ENCODE measurements at regions not wholly inside any gene's neighbourhood (a gene's known extent, or its start where the extent isn't known, plus 50 kb on each side); places are given as distances from the start of the nearest gene placed in this dataset.

GRCh38 chr4:180792541-180792940 lies 1450.7 kb upstream of the TENM3 start:
- H3K27ac ChIP-seq = no peak overlapping the region
- TF ChIP-seq CTCF (conservative IDR thresholded peaks at IDR 0.05) = no peak
- TF ChIP-seq ZFX (IDR thresholded peaks at IDR 0.05) = no peak

GRCh38 chr4:180794333-180794732 lies 1448.9 kb upstream of the TENM3 start:
- TF ChIP-seq ZFX (IDR thresholded peaks at IDR 0.05) = no peak
- no peak for TF ChIP-seq CTCF (conservative IDR thresholded peaks at IDR 0.05)
- H3K27ac ChIP-seq = no peak overlapping the region

GRCh38 chr4:180798036-180798577 lies 1445.1 kb upstream of the TENM3 start:
- TF ChIP-seq CTCF (conservative IDR thresholded peaks at IDR 0.05) (no peak), ZFX (IDR thresholded peaks at IDR 0.05) (no peak)
- H3K27ac ChIP-seq = no peak overlapping the region

GRCh38 chr4:180799798-180800197 lies 1443.4 kb upstream of the TENM3 start:
- no peak overlapping the region for H3K27ac ChIP-seq
- TF ChIP-seq CTCF (conservative IDR thresholded peaks at IDR 0.05) (no peak), ZFX (IDR thresholded peaks at IDR 0.05) (no peak)

- no peak for TF ChIP-seq ZFX (IDR thresholded peaks at IDR 0.05)
- TF ChIP-seq CTCF (conservative IDR thresholded peaks at IDR 0.05) = no peak
- no peak overlapping the region for H3K27ac ChIP-seq
Observed at GRCh38 chr4:180805101-180805500, 1438.1 kb upstream of the TENM3 start.

- no peak for TF ChIP-seq ZFX (IDR thresholded peaks at IDR 0.05)
- no peak for TF ChIP-seq CTCF (conservative IDR thresholded peaks at IDR 0.05)
Observed at GRCh38 chr4:180808862-180809261, 1434.3 kb upstream of the TENM3 start.

GRCh38 chr4:180809439-180809838 lies 1433.8 kb upstream of the TENM3 start:
- TF ChIP-seq ZFX (IDR thresholded peaks at IDR 0.05) (no peak), CTCF (conservative IDR thresholded peaks at IDR 0.05) (no peak)
- H3K27ac ChIP-seq = no peak overlapping the region

More at GRCh38 chr4:180808862-180809261, 1434.3 kb upstream of the TENM3 start:
- H3K27ac ChIP-seq = no peak overlapping the region

All from C4-2B (cell line).